Colonic mucosa (tissue), 4 donors: ENCODE measurements at regions not wholly inside any gene's neighbourhood (a gene's known extent, or its start where the extent isn't known, plus 50 kb on each side); places are given as distances from the start of the nearest gene placed in this dataset.
"Not testable (repeated sequence)": the region's sequence is repeated elsewhere in the genome, so short reads cannot be mapped to it uniquely, and the experiment has no call there.

Experiments
- DNase-seq: peaks from one replicate; pipeline ENCODE4 v3.0.0-alpha.2; 2020
- H3K27ac ChIP-seq: fragments of 200-600 bp; one replicate; pipeline ENCODE4 v1.8.0; 2021
- H3K27me3 ChIP-seq: fragments of 200-600 bp; one replicate; pipeline ENCODE4 v1.8.0; 2021
- H3K36me3 ChIP-seq: fragments of 200-600 bp; one replicate; pipeline ENCODE4 v1.8.0; 2021
- H3K4me1 ChIP-seq: fragments of 200-600 bp; one replicate; pipeline ENCODE4 v1.8.0; 2021; ENCODE audit warnings: mild to moderate bottlenecking
- H3K4me3 ChIP-seq: fragments of 200-600 bp; one replicate; pipeline ENCODE4 v1.8.0; 2021
- H3K9ac ChIP-seq, 2 donors: one replicate each; pipeline ENCODE4 v1.7.0; 2013; ENCODE audit warnings: control low read depth in 2 of 2, low read depth in 2 of 2, low read length in 2 of 2
- H3K9me3 ChIP-seq: fragments of 200-600 bp; one replicate; pipeline ENCODE4 v1.8.0; 2021
- intact Hi-C: fragments of 100-400 bp; cut with DNase I; formaldehyde crosslinking; loops from one replicate; pipeline ENCODE4 v1.14.1; 2022
- TF ChIP-seq, protein P1 (sequence below): fragments of 200-600 bp; IDR thresholded peaks from one replicate; pipeline ENCODE4 v1.8.0; 2022; ENCODE audit warnings: antibody characterized with exemption, mild to moderate bottlenecking
- donor health status: healthy.
- donor health status: DM: no; HTN: no; CAD: no.
- donor health status: DM: no; HTN: no; CAD: no.

DNA sequence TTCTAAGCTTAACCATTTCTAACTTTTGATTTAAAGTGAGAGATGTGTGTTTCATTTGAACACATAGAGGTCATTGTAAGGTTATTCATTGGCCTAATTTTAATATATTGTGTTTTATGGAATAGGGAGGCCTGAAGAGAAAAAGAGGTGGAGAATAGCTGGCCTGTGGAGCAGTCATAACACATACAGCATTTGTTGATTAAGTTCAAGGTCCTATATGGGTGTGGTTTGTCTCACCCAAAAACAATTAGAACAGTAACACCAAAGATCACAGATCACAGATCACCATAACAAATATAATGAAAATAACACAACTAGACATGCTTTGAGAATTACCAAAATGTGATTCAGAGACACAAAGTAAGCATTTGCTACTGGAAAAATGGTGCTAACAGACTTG is 252.4 kb upstream of the SPOPL start:
- DNase-seq, result no peak

DNA sequence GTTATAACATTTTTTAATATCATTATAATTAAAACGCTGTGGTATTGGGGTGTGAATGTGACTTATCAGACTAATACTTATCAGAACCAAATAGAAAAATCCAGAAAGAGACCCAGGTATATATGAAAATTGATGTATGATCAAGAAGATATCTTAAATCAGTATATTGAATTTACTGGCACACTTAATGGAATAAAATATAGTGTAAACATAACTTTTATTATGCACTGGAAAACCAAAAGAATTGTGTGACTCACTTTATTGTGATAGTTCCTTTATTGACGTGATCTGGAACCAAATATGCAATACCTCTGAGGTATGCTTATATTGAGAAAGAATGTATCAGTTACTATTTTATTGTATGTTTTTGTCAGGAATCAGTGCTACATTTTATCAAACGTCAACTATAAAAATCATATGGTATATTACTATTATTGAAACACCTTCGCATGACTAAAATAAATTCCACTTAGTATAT is 250.7 kb upstream of the SPOPL start:
- intact Hi-C loops, H3K9ac ChIP-seq, H3K4me3 ChIP-seq, H3K9me3 ChIP-seq, H3K27me3 ChIP-seq, H3K36me3 ChIP-seq, H3K4me1 ChIP-seq, H3K27ac ChIP-seq, DNase-seq: not testable (repeated sequence)

More for the DNA sequence above, 252.4 kb upstream of the SPOPL start:
- no peaks in the 10 kb centered on the region for H3K9me3 ChIP-seq
- TF ChIP-seq, protein P1, sequence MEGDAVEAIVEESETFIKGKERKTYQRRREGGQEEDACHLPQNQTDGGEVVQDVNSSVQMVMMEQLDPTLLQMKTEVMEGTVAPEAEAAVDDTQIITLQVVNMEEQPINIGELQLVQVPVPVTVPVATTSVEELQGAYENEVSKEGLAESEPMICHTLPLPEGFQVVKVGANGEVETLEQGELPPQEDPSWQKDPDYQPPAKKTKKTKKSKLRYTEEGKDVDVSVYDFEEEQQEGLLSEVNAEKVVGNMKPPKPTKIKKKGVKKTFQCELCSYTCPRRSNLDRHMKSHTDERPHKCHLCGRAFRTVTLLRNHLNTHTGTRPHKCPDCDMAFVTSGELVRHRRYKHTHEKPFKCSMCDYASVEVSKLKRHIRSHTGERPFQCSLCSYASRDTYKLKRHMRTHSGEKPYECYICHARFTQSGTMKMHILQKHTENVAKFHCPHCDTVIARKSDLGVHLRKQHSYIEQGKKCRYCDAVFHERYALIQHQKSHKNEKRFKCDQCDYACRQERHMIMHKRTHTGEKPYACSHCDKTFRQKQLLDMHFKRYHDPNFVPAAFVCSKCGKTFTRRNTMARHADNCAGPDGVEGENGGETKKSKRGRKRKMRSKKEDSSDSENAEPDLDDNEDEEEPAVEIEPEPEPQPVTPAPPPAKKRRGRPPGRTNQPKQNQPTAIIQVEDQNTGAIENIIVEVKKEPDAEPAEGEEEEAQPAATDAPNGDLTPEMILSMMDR, result no peak
- H3K4me1 ChIP-seq, result no peaks in the 10 kb centered on the region
- no peak overlapping the region for H3K9ac ChIP-seq
- no peak overlapping the region for H3K4me3 ChIP-seq
- intact Hi-C loops, result no loop called here
- H3K27me3 ChIP-seq, result no peaks in the 10 kb centered on the region
- no peak overlapping the region for H3K27ac ChIP-seq
- H3K36me3 ChIP-seq, result no peaks in the 10 kb centered on the region

DNA sequence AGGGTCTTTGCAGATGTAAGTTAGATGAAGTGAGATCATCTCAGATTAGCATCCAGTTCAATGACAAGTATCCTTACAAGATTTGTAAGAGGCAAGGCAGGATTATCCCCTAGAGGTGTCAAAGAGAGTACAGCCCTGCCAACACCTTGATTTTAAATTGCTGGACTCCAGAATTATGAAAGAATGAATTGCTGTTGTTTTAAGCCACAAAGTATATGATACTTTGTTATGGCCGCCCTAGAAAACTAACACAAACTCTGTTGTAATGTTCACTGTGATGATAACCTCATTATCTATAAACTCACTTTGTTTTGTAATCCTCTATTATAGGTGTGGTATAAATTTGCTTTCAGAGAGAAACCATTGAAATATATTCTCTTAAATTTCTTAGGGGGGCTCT is 249.0 kb upstream of the SPOPL start:
- H3K36me3 ChIP-seq, result no peaks in the 10 kb centered on the region
- TF ChIP-seq, protein P1, result no peak
- no peak for DNase-seq
- intact Hi-C loops, result no loop called here
- H3K9ac ChIP-seq, result no peak overlapping the region
- no peak overlapping the region for H3K27ac ChIP-seq
- H3K4me1 ChIP-seq, result no peaks in the 10 kb centered on the region
- no peaks in the 10 kb centered on the region for H3K9me3 ChIP-seq
- H3K4me3 ChIP-seq, result no peak overlapping the region
- H3K27me3 ChIP-seq, result no peaks in the 10 kb centered on the region

DNA sequence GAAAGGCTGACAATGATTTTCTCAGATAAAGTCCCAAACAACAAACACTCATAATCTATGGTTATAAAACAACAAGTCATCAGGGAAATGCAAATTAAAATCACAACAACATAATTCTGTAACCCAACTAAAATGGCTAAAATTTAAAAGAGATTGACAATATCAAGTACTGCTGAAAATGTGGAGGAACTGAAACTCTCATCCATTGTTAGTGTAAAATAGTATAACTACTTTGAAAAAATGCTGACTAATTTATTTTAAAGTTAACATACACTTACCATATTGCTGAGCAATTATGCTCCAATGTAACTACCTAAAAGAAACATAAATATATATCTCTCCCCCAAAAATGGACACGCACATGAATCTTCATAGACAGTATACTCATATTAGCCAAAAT is 245.9 kb upstream of the SPOPL start:
- intact Hi-C loops, result no loop called here
- Histone ChIP-seq H3K4me3 (no peak overlapping the region), H3K36me3 (no peaks in the 10 kb centered on the region), H3K9ac (no peak overlapping the region), H3K9me3 (no peaks in the 10 kb centered on the region), H3K4me1 (no peaks in the 10 kb centered on the region), H3K27ac (no peak overlapping the region), H3K27me3 (no peaks in the 10 kb centered on the region)
- no peak for DNase-seq
- TF ChIP-seq, protein P1, result no peak

DNA sequence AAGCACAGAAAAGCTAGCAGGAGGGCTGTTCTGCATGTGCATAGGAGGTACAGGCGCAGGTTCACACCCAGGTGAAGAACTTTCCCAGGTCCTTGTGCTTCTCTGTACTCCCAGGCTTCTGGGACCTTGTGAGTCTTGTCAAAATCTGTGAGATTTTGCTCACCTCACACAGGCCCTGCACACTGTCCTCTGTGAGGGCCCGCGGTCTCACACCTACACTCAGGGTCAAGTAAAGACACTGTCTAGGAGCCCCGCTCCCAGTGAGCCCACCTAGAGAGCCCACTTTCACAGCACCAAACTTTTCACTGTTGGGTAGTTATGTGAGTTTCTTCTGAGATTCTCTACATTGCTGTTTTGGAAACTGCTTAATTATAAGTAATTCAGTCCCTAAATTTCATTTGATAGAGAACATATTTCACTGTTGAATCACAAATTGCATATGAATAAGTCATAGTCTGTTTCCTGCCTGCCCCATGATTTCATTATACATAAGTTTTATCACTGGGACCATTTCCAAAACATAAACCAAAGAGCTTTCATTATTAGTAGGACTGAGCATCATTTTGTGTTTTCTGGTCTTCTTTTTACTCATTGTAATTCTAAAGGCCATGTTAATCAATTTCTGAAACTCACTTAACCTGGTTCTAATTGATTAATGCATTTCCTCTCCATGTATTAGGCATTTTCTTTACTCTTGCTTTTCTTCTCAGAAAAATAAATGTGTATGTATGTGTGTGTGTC is 234.2 kb upstream of the SPOPL start:
- Histone ChIP-seq H3K4me1 (no peaks in the 10 kb centered on the region), H3K9ac (no peak overlapping the region), H3K9me3 (no peaks in the 10 kb centered on the region), H3K36me3 (no peaks in the 10 kb centered on the region), H3K27me3 (no peaks in the 10 kb centered on the region), H3K4me3 (no peak overlapping the region), H3K27ac (no peak overlapping the region)
- DNase-seq, result no peak
- intact Hi-C loops, result no loop called here
- TF ChIP-seq, protein P1, result no peak

DNA sequence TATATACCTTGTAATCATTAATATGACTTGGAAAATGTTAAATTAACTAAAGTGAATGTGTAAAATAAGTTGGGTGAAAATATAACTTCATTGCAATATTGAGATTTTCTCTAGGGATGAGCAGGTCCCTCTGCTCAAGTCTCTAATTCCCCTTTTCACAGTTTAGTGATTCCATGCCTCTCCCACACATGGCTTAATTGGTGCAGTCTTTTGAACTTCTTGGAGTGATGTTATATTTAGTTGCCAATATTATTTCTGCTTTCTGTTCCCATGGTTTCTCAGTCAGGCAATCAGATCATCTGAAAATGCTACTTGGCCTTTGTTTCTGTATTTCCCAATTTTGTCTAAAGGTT is 233.7 kb upstream of the SPOPL start:
- DNase-seq, result no peak
- Histone ChIP-seq H3K4me3 (no peak overlapping the region), H3K27me3 (no peaks in the 10 kb centered on the region), H3K9me3 (no peaks in the 10 kb centered on the region), H3K4me1 (no peaks in the 10 kb centered on the region), H3K27ac (no peak overlapping the region), H3K36me3 (no peaks in the 10 kb centered on the region), H3K9ac (no peak overlapping the region)
- intact Hi-C loops, result no loop called here
- TF ChIP-seq, protein P1, result no peak
